K562 (cell line): ENCODE measurements at regions not wholly inside any gene's neighbourhood (a gene's known extent, or its start where the extent isn't known, plus 50 kb on each side); places are given as distances from the start of the nearest gene placed in this dataset.

Experiments
- ATAC-seq: fragments of 200-7000 bp; cut with Tn5 transposase; 3 replicates; pipeline ENCODE4 v1.9.1; 2020; ENCODE audit warnings: moderate library complexity
- BruUV-seq: library from RNA; stranded (reverse); fragments of 400-500 nt; replicated peaks from 2 replicates; lab custom pipeline; 2021; lab: Mats Ljungman, UMichigan
- CTCF ChIA-PET: fragments of 300-600 bp; formaldehyde crosslinking; extraction: SDS; loops from one replicate; lab custom pipeline; 2021; ENCODE audit warnings: low intra/inter-chr PET ratio; lab: Yijun Ruan, JAX
- POLR2A ChIA-PET: fragments of 300-600, 350-650 bp; sonication (Branson Sonifier 250); formaldehyde crosslinking; extraction: SDS; loops from one replicate; lab custom pipeline; 2021; ENCODE audit warnings: antibody characterized with exemption, inconsistent platforms; lab: Yijun Ruan, JAX
- DNase-seq, 4 experiments: peaks; one replicate each; pipeline versions ENCODE4 v3.0.0 to v3.0.0-alpha.2; 2011 to 2018; ENCODE audit warnings: low spot score in 3 of 4, mixed read lengths in 3 of 4; ENCODE audit errors: extremely low read depth in 1 of 4
- FAIRE-seq: peaks from 2 replicates; lab custom pipeline; 2011; peaks lifted over from hg19 to GRCh38; lab: Jason Lieb, UNC
- H2AFZ ChIP-seq: 2 replicates; pipeline ENCODE4 v1.6.0; 2011; ENCODE audit warnings: low read depth, low read length, control low read depth, inconsistent platforms
- H3K27ac ChIP-seq: fragments of 200-600 bp; 3 replicates; pipeline ENCODE4 v1.8.0; 2011; ENCODE audit warnings: low read depth, mild to moderate bottlenecking, control low read depth, inconsistent platforms, low read length, moderate library complexity, mixed read lengths; ENCODE audit errors: extremely low read depth
- H3K27me3 ChIP-seq, 2 experiments: fragments of 300-600 bp in 1 of 2; 2 replicates in 1 of 2; 3 replicates in 1 of 2; pipeline versions ENCODE4 v1.6.0 to v1.8.0; 2011; ENCODE audit warnings: inconsistent platforms in 2 of 2, low read length in 2 of 2, mild to moderate bottlenecking in 1 of 2, mixed read lengths in 1 of 2, moderate library complexity in 1 of 2; ENCODE audit not compliant: control insufficient read depth in 2 of 2, insufficient read depth in 2 of 2
- H3K36me3 ChIP-seq: fragments of 300-600 bp; 3 replicates; pipeline ENCODE4 v1.8.0; 2011; ENCODE audit warnings: mild to moderate bottlenecking, low read length, inconsistent platforms; ENCODE audit not compliant: control insufficient read depth, insufficient read depth
- H3K4me1 ChIP-seq, 2 experiments: fragments of 200-600 bp in 1 of 2; replicated peaks in 1 of 2; 2 replicates in 1 of 2; 3 replicates in 1 of 2; pipeline versions ENCODE4 v1.5.1 to v1.8.0; 2011; ENCODE audit warnings: inconsistent platforms in 2 of 2, low read length in 2 of 2, mild to moderate bottlenecking in 1 of 2, mixed read lengths in 1 of 2, moderate library complexity in 1 of 2; ENCODE audit not compliant: control insufficient read depth in 2 of 2, insufficient read depth in 2 of 2
- H3K4me2 ChIP-seq: 2 replicates; pipeline ENCODE4 v1.6.1; 2011; ENCODE audit warnings: low read length, control low read depth, inconsistent platforms, mixed read lengths; ENCODE audit not compliant: insufficient read depth
- H3K4me3 ChIP-seq: fragments of 200-600 bp; sonication (generic), shearing (Covaris generic); 2 replicates; pipeline ENCODE4 v1.5.1; 2016; ENCODE audit warnings: control low read depth, inconsistent platforms
- H3K79me2 ChIP-seq: fragments of 200-600 bp; 3 replicates; pipeline ENCODE4 v1.8.0; 2011; ENCODE audit warnings: low read length, inconsistent platforms; ENCODE audit not compliant: control insufficient read depth, insufficient read depth
- H3K9ac ChIP-seq, 2 experiments: 2 replicates each; pipeline versions ENCODE4 v1.6.0 to v1.6.1; 2011; ENCODE audit warnings: low read depth in 2 of 2, low read length in 2 of 2, control low read depth in 1 of 2, inconsistent platforms in 1 of 2, mild to moderate bottlenecking in 1 of 2, mixed read lengths in 1 of 2; ENCODE audit not compliant: insufficient read depth in 1 of 2
- H3K9me1 ChIP-seq: one replicate; pipeline ENCODE4 v1.6.0; 2011; ENCODE audit warnings: inconsistent platforms, mild to moderate bottlenecking, low read length, moderate library complexity; ENCODE audit not compliant: control insufficient read depth, insufficient read depth
- H3K9me3 ChIP-seq: replicated peaks from 2 replicates; pipeline ENCODE4 v1.5.1; 2011; ENCODE audit warnings: low read depth, low read length, inconsistent platforms; ENCODE audit not compliant: control insufficient read depth, insufficient read depth
- H4K20me1 ChIP-seq: replicated peaks from 2 replicates; pipeline ENCODE4 v1.6.1; 2011; ENCODE audit warnings: low read length, inconsistent platforms, mixed read lengths; ENCODE audit not compliant: control insufficient read depth, insufficient read depth
- ATF1 ChIP-seq, 2 experiments: fragments of 450-650 bp in 1 of 2; IDR thresholded peaks; 2 replicates each; pipeline ENCODE4 v1.6.1; 2016; ENCODE audit warnings: missing compliant biosample characterization in 1 of 2, missing genetic modification characterization in 1 of 2
- ATF6 ChIP-seq: sonication (generic); formaldehyde crosslinking; IDR thresholded peaks from 2 replicates; pipeline ENCODE4 v1.4.0; 2020; ENCODE audit warnings: mild to moderate bottlenecking, missing genetic modification reagents
- BMI1 ChIP-seq: fragments of 150-350 bp; IDR thresholded peaks from 2 replicates; pipeline ENCODE4 v1.6.1; 2014; ENCODE audit warnings: low read length
- GTF2A2 ChIP-seq: IDR thresholded peaks from 2 replicates; pipeline ENCODE4 v1.6.1; 2016; ENCODE audit warnings: mild to moderate bottlenecking, missing genetic modification characterization, missing compliant biosample characterization
- GTF3C2 ChIP-seq: IDR thresholded peaks from 3 replicates; pipeline ENCODE4 v1.6.1; 2011; ENCODE audit warnings: borderline replicate concordance, mild to moderate bottlenecking, moderate library complexity; ENCODE audit not compliant: insufficient read length; ENCODE audit errors: extremely low read depth
- HDAC3 ChIP-seq: fragments of 450-650 bp; IDR thresholded peaks from 2 replicates; pipeline ENCODE4 v1.6.1; 2018; ENCODE audit warnings: borderline replicate concordance, mild to moderate bottlenecking, moderate library complexity; ENCODE audit not compliant: partially characterized antibody
- HINFP ChIP-seq: fragments of 450-650 bp; conservative IDR thresholded peaks from 2 replicates; pipeline ENCODE4 v1.6.1; 2016; ENCODE audit warnings: missing genetic modification characterization, low read depth, mild to moderate bottlenecking, control low read depth, missing compliant biosample characterization
- KAT2B ChIP-seq: IDR thresholded peaks from one replicate; pipeline ENCODE4 v1.6.1; 2012; ENCODE audit warnings: low read depth, mild to moderate bottlenecking, control low read depth, inconsistent platforms, low read length, moderate library complexity
- MYBL2 ChIP-seq, 2 experiments: fragments of 450-650 bp in 1 of 2; sonication (generic) in 1 of 2; formaldehyde crosslinking in 1 of 2; IDR thresholded peaks; 2 replicates each; pipeline versions ENCODE4 v1.6.1 to v1.8.1; 2017 to 2022; ENCODE audit warnings: borderline replicate concordance in 1 of 2, inconsistent platforms in 1 of 2, low read depth in 1 of 2, mild to moderate bottlenecking in 1 of 2, missing genetic modification reagents in 1 of 2, moderate library complexity in 1 of 2
- PTRF ChIP-seq: fragments of 450-650 bp; IDR thresholded peaks from 2 replicates; pipeline ENCODE4 v1.6.1; 2016; ENCODE audit warnings: mild to moderate bottlenecking, missing genetic modification characterization, missing compliant biosample characterization
- RCOR1 ChIP-seq, 2 experiments: IDR thresholded peaks; 2 replicates each; pipeline ENCODE4 v1.6.1; 2012; ENCODE audit warnings: low read depth in 2 of 2, low read length in 2 of 2, borderline replicate concordance in 1 of 2, improper control_type of control experiment in 1 of 2
- THRB ChIP-seq: fragments of 450-650 bp; formaldehyde crosslinking; conservative IDR thresholded peaks from 2 replicates; pipeline ENCODE4 v1.4.0; 2022; ENCODE audit warnings: mild to moderate bottlenecking, missing genetic modification characterization
- ZNF184 ChIP-seq: sonication (generic); formaldehyde crosslinking; IDR thresholded peaks from 2 replicates; pipeline ENCODE4 v1.5.0; 2020; ENCODE audit warnings: missing genetic modification reagents
- WGBS: fragments of 100-300 bp; shearing (Covaris generic); methylation state at CpG from one replicate; pipeline ENCODE4 v1.1.6; 2016; ENCODE audit warnings: low coverage, mixed read lengths; ENCODE audit not compliant: insufficient coverage; ENCODE audit errors: missing lambda C conversion rate; 5-methylcytosine and 5-hydroxymethylcytosine counted together
- in situ Hi-C: fragments of 300-500 bp; cut with MboI; formaldehyde crosslinking; loops from 4 replicates; pipeline ENCODE4 v1.15.0; 2018; ENCODE audit warnings: inconsistent platforms, mixed read lengths
- intact Hi-C: fragments of 100-400 bp; cut with micrococcal nuclease; formaldehyde crosslinking; loops from 2 replicates; pipeline ENCODE4 v1.14.2; 2022

GRCh38 chr18:61975526-61976326 is 82.9 kb upstream of the RNF152 start:
- no peak overlapping the region for H2AFZ ChIP-seq
- in situ Hi-C loops, result no loop called here
- H3K4me2 ChIP-seq, result no peak overlapping the region
- WGBS, result 3% methylated on average over 8 of the region's 9 CpGs
- no peak overlapping the region for H3K27ac ChIP-seq
- no peaks in the 10 kb centered on the region for H3K9me1 ChIP-seq
- H3K4me1 ChIP-seq, result no peaks in the 10 kb centered on the region; a peak in 1 of 5 replicates
- H3K36me3 ChIP-seq, result no peaks in the 10 kb centered on the region
- ChIA-PET CTCF (no interaction called here), POLR2A (no interaction called here)
- DNase-seq, result no peak
- H3K9me3 ChIP-seq, result no peaks in the 10 kb centered on the region
- intact Hi-C loops, result no loop called here
- no TSS peak for BruUV-seq
- H3K4me3 ChIP-seq, result no peak overlapping the region
- no peak for FAIRE-seq
- H3K79me2 ChIP-seq, result no peaks in the 10 kb centered on the region
- H3K27me3 ChIP-seq, result no peaks in the 10 kb centered on the region
- H4K20me1 ChIP-seq, result no peaks in the 10 kb centered on the region
- no peak for ATAC-seq
- no peak overlapping the region for H3K9ac ChIP-seq
- TF ChIP-seq KAT2B, result no peak
- no peak for TF ChIP-seq ATF1 (CRISPR knock-in tag; IDR thresholded peaks at IDR 0.05)
- TF ChIP-seq ATF1 (tag; IDR thresholded peaks at IDR 0.05), result peak; percentile 67; the same call in 1 of the 2 replicates
- no peak for TF ChIP-seq PTRF
- no peak for TF ChIP-seq MYBL2 (IDR thresholded peaks at IDR 0.05; ENCODE audit: low read depth)
- no peak for TF ChIP-seq MYBL2 (CRISPR knock-in tag; IDR thresholded peaks at IDR 0.05; ENCODE audit: borderline replicate concordance)
- TF ChIP-seq HINFP (tag), result no peak
- TF ChIP-seq GTF3C2, result no peak
- no peak for TF ChIP-seq THRB
- TF ChIP-seq HDAC3, result no peak
- no peak for TF ChIP-seq GTF2A2
- TF ChIP-seq BMI1, result no peak
- TF ChIP-seq ATF6 (CRISPR knock-in tag), result no peak
- no peak for TF ChIP-seq RCOR1 (IDR thresholded peaks at IDR 0.05; ENCODE audit: borderline replicate concordance in 1 of 2, low read depth in 2 of 2, low read length in 2 of 2)
- TF ChIP-seq ZNF184 (CRISPR knock-in tag), result no peak
